Umbilical cord (tissue), 1 donor: ENCODE measurements at regions not wholly inside any gene's neighbourhood (a gene's known extent, or its start where the extent isn't known, plus 50 kb on each side); places are given as distances from the start of the nearest gene placed in this dataset.
A peak's percentile ranks its signal among the peaks of the same experiment; 100 is the strongest.

ENCODE experiments used
- DNase-seq: peaks from one replicate; pipeline ENCODE4 v3.0.0-alpha.2; 2015; ENCODE audit warnings: low spot score

DNA sequence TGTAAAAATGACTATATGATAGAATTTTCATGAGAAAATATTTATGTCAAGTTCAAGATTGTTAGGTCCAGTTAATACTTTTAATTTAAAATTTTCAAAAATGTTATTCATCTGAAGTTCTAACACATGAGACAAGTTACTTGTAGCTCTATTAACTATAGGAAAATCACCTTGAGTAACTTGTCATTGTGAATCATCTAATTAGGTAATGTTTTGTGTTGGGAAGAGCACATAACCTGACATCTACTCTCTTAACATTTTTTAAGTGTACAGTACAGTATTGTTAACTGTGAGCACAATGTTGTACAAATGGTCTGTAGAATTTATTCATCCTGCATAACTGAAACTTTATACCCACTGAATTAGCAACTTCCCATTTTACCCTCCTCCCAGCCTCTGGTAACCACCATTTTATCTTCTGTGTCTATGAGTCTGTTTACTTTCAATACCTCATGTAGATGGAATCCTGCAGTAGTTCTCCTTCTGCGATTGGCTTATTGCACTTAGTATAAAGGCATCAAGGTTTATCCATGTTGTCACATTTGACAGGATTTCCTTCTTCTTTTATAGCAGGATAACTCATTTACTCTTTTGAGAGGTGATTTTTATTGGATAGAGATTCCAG, 54.6 kb downstream of the ARL4A start:
- DNase-seq = no peak

DNA sequence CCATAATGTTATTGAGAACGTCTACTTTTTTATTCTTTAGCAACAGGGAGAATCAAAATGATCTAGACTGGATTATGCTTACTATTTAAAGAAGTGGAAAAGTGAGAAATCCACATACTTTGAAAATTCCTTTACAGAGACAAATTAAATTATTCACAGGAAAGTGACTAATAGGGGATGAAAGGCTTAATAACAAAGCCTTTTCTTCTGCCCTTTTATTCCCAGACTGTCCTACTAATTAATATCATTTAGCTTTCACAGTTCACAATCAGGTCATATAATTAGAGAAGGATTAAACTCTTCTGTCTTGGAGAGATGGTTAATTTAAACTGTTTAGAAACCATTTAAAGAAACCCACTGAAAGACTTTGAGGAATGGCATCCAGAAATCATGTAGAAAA, 58.8 kb downstream of the ARL4A start:
- no peak for DNase-seq

DNA sequence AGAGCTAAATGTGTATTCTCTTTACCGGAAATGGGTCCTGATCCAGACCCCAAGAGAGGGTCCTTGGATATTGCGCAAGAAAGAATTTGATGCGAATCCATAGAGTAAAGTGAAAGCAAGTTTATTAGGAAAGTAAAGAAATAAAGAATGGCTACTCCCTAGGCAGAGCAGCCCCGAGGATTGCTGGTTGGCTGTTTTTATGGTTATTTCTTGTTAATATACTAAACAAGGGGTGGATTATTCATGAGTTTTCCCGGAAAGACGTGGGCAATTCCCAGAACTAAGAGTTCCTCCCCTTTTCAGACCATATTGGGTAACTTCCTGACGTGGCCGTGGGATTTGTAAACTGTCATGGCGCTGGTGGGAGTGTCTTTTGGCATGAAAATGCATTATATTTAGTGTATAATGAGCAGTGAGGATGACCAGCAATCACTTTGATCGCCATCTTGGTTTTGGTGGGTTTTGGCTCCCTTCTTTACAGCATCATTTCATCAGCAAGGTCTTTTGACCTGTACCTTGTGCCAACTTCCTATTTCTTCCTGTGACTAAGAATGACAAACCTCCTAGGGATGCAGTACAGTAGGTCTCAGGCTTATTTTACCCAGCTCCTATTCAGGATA, 60.4 kb downstream of the ARL4A start:
- no peak for DNase-seq

DNA sequence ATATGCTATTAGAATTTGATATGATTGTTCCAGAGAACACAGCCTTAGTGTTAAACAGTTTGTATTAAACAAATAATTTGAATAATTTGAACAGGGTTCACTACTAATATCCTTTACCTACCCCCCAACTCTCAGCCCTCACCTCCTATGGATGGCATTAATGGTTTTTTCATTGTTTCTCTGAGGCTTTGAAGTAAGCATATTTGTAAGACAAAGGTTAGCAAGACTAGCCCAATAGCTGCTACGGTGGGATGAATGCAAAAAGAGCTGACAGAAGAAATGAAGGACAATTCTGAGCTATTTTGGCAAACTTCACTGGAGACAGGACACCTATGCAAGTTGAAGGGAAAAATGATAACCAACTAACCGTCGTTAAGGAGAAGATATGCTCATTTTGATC, 61.6 kb downstream of the ARL4A start:
- DNase-seq = no peak

DNA sequence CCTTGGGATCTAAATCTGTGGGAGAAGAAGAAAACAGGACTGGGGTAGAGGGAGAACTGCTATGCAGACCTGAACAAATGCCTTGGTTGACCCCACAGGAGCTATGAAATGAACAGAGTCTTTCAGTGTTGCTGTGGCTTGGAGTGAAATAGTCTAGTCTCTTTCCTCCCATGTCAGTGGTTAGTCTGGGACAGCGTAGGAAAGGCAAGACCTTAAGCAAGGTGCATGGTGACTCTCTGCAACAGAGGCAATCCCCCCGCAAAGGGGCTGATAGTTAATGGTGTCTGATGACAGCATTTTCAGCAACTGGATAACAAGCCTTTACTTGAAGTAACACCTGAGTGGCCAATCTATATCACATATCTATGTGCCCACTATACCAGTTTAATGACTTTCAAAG, 62.3 kb downstream of the ARL4A start:
- DNase-seq = no peak

DNA sequence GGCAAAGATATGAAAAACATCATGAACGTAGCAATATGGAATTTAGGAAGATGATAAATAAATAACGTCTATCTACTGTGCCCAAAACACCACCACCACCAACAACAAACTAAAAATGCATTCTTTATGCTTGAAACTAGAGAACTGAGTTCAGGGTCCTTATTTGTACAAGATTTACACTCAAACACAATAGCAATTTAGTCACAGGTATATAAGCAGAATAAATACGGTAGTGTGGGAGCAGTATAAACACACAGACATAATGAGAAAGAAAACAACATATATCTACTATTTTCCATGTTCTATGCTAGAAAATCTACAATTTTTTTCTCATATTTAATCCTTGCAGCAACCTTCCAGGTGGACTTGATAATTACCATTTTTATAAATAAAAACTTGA, 64.3 kb downstream of the ARL4A start:
- DNase-seq = no peak

DNA sequence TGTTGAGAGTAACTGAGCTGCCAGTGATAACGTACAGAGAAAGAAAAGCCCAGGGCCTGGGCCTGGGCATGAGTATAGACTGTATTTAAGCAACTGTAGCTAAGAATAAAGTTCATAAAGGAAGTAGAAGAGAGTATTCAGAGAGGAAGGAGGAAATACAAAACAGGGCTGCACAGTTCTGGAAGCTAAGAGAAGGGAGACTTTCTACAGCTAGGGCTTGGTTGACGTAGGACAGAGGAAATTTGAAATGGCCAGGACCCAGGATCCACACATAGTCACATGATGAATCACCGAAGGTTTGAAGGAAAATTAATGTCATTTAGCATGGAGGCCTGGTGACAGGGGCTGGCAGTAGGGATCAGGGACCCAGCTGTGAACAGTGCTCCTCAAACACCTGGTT, 66.7 kb downstream of the ARL4A start:
- DNase-seq = no peak

DNA sequence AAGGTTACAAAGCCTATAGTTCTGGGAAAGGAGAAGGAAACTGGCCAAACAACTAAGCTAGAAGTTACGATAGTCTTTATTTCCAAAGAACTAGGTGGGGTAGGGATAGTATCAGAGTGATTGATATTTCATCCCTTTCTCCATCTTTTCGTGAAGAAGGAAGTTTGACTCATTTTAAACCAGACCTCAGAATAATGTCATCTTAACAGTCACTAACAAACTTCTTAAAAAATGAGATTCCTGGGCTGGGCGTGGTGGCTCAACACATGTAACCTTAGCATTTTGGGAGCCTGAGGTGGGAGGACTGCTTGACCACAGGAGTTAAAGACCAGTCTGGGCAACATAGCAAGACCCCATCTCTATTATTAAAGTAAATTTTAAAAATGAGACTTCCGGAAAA, 69.4 kb downstream of the ARL4A start:
- no peak for DNase-seq

DNA sequence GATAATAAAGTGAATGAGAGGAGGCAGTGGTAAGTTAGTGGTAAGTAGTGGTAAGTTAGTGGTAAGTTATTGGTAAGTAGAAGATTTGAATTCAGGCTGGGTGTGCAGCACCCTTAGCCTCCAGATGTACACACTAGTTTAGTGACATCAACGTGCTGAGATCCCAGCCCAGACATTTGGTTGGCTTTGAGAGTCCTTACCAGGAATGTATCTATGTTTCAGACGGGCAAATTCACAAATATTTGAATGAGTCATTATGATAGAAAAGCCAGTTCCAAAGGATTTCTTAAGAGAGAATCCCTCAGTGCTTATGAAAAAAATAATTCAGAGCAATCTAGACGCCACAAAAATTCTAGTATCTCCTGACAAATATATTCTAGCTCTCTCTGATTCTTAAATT, 70.0 kb downstream of the ARL4A start:
- peak; percentile 81 for DNase-seq

DNA sequence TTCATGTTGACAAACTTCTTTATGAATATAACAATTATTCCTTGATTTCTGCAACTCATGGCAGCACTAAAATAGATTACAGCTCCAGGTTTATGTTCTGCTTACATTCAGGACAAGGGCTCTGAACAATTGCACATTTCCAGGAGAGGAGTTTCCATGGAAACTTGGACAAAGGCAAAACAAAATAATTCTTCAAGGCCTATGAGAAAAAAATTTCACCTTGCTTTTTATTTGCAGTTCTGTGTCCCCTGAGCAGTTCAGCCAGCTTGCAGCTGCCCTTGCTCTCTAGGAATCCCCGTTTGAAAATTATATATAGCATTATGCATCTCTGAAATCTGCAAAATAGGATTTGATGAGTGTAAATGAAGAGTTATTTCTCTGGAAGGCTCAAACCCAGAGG, 71.7 kb downstream of the ARL4A start:
- DNase-seq = peak; percentile 42

DNA sequence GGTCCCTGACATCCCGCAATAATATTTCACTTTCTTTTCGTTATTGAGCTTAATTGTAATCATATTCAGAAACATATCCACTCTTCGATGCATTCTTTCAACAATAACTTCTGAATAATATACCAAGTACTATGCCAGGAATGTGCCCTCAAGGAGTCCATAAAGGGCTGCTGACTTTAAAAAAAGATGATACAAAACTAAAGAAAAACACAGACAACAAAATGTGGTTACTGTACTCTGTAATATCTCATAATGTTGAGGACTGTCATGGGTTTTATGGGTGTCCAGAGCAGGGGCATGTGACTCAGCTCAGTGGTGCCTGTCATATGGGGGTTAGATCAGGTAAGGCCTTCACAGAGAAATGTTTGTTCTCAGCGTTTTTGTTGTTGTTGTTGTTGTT, 73.7 kb downstream of the ARL4A start:
- DNase-seq = no peak

DNA sequence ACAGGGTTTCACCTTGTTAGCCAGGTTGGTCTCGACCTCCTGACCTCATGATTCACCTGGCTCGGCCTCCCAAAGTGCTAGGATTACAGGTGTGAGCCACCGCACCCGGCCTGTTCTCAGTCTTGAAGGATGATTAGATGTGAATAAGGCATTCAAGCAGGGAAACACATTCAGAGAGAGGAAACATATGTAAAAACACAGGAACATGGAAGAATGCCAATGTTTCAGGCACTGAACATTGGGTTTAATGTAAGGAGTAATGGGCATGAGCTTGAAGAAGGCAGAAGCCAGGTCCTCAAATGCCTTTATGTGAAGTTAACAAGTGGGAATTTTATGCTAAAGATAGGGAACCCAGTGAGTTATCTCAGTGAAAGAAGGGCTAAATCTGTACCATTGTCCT, 74.3 kb downstream of the ARL4A start:
- DNase-seq = no peak

DNA sequence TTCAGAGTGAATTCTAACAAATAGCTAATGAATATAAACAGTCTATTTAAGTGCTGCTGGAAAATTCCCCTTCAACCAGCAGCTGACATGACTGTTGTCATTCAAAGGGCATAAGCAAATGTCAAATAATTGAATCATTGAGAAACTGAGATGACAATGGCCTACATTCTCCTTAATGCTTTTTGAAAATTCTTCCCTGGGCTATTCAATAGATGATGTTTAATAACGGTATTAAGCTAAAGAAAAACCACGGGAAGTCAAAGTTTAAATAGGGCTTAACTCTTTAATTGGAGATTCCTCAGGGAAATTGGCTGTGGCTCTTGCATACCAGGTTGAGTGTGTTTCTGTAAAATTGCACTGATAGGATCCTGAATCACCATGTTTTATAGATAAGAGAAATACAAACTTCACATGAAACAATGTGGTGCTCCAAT, 77.0 kb downstream of the ARL4A start:
- DNase-seq = no peak

DNA sequence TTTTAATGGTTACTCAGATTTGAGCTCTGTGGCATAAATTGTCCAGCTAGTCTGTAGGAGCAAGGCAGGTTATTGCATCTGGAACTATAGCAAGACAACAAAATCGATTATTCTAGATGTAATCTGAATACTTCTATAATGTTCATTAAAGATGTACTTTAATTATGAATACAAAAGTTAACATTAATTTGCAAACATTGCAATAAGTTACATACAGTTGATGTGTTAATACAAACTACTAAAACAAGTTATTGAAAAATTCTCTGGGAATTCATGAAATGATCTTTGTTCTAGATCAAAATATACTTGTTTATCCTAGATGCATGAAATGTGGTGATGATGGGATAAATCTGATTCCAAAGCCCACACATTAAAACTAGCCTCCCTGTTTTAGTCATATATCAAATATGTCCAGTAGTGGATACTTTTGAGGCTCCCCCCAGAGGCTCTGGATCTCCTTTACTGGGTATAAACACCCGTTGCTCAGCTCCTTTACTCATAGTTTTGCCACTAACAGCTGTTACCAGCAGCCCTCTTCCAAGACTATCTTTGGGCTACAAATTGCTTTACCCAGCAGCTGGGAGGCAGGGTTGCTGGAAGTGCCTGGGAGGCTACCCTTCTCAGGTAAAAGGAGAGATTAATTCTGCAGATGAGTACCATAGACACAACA, 78.1 kb downstream of the ARL4A start:
- no peak for DNase-seq

DNA sequence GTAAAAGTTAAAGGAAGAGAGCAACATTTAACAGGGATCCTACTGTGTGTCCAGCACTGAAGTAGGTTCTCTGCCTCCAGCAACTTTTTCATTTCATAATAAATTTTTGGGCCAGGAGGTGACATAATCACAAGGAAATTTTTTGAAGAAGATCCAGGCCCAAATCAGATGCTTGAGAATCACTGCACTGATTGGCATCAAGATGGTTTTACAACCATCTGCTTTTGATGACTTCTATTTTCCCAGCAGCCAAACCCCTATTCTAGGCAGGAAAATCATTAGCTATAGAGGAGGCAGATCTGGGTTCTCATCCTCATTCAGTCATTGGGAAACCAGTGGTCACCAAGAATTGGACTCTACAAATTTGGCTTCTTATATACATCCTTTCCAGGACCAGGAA, 79.0 kb downstream of the ARL4A start:
- DNase-seq = no peak

DNA sequence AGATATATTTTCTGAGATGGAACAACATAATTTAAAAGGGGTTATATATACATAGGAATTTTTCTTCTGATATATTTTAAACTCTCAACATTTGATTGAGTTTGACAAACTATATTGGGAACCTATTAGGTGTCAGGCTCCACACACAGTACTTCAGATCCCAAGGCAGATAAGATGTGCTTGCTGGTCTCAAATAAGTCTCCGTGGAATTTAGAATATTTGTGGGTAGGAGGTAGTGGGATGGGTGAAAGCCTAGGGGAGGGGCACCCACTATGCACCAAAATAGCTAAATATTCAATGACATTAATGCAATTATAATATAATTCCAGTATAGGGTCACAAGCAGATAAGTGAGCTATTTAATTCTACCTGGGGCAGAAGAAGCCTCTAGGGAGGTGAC, 81.5 kb downstream of the ARL4A start:
- no peak for DNase-seq

DNA sequence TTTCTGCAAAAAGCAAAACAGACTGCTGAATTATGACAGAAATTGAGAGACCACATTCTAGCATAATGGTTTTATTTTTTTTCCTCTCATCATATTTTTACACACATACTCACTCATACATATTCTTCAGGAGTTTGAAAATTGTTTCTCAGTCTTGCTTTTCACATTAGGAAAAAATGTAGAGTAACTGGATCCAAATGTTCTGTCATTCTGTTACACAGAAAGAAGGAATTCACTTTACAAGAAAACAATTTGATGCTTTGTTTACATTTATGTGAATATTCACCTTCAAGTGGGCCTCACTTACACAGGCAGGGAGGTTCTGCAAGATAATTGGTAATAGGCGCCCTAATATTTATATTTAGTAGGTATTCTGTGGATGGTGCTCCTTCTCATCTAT, 82.0 kb downstream of the ARL4A start:
- DNase-seq = no peak

DNA sequence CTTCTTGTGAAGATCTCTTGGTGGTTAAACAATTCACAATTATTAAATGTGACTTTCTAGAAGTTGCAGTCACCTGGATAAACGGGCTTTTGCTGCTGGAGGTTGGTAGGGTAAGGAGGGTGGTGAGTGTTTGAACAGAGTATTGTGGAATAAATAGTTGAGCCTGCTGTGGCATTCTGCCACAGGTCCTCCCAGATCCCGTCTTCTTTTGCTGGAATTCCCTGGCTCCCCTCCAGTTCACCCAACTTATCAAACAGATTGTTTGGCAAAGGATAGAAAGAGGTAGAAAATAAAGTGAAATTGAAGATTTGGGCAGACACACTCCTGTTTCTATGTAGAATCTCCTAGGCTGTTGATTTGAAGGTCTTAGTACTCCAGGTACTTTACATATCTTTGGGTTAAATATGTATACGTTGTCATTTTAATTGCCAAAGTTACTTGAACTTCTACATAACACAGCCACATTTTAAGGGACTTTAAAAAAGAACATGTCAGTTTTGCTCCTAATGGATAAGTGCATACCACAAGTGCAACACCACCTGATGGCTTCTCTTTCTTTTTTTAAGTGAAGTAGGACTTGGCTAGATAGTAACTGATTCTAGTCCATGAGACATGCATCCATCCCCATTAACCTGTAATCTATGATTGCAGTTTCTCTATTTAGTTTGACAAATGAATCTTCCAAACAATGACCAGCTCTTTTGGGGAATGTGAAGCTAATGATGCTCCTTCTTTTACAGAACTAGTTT, 83.0 kb downstream of the ARL4A start:
- DNase-seq = peak; percentile 26

DNA sequence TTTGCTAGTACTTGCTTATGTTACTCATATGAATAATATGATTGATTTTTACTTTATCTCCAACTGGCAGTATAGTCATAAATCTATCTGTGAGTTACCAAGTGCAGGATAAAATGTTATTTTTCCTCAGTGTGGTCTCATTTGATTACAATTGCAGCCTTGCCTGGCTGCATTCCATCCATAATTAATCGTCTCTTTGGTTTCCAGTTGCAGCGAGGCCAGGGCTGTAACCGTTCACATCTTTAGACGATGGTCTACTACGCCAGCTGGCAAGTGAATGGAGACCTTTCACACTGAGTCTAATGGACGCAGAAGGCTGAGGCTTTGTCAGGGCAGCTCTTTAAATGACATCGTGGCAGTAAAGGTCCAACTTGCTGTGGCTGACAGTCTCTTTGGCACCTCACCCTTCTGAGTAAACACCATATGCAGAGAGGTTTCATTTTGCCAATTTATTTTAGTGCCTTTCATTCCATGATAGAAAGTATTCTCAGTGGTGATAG, 84.0 kb downstream of the ARL4A start:
- DNase-seq = peak; percentile 69

DNA sequence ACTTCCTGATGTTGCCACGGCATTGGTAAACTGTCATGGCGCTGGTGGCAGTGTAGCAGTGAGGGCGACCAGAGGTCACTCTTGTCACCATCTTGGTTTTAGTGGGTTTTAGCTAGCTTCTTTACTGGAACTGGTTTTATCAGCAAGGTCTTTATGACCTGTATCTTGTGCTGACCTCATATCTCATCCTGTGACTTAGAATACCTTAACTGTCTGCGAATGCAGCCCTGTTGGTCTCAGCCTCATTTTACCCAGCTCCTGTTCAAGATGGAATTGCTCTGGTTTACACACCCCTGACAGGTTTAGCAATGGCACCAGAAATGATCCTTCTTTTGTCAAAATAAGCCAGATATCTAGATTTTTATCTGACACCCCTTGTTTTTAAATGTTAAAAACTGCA, 85.3 kb downstream of the ARL4A start:
- no peak for DNase-seq

DNA sequence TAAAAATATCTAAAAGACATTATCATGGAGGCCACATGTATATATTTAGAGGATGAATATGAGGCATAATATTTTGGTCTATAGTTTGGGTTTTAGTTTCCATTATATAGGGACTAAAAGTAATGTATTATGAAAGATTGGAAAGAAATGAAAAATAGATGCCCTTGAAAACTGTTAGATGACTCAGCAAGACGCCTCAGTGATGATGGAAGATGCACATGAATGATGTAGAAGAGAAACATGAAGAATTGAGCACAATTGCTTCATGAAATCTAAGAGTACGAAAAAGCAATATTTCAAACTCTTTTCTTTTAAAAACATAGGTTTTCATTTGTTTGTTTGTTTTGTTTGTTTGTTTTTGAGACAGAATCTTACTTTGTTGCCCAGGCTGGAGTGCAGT, 89.8 kb downstream of the ARL4A start:
- DNase-seq = no peak

DNA sequence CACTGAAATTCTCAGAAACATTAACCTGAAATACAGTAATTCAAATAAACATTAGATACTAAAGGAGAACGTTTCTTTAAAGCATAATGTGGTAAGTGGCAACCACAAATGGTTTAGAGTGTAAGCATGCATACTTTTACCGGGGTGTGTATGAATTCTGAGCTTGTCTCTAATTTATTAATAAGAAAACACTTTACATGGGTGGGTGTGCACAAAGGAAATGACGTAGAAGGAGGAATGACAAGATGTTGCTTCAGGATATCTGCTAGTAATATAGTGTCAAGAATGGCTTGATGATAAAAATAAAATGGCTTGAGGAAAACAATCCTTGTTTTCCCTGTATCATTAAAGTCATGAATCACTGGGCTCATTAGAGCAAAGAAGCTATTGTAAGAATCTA, 92.5 kb downstream of the ARL4A start:
- no peak for DNase-seq
